Right forelimb (tissue), 1 donor: ENCODE measurements at regions not wholly inside any gene's neighbourhood (a gene's known extent, or its start where the extent isn't known, plus 50 kb on each side); places are given as distances from the start of the nearest gene placed in this dataset.
"Not testable (repeated sequence)": the region's sequence is repeated elsewhere in the genome, so short reads cannot be mapped to it uniquely, and the experiment has no call there.

ENCODE experiments used
- DNase-seq: peaks from one replicate; pipeline ENCODE4 v3.0.0-alpha.2; 2018

- no peak for DNase-seq
Observed at GRCh38 chr2:39583781-39584180, 81.9 kb upstream of the TMEM178A start.

GRCh38 chr2:39584283-39584965, 81.3 kb upstream of the TMEM178A start:
- DNase-seq: no peak

- DNase-seq: not testable (repeated sequence)
Observed at GRCh38 chr2:39585531-39585930, 80.2 kb upstream of the TMEM178A start.

- DNase-seq: no peak
Observed at GRCh38 chr2:39587168-39587567, 78.5 kb upstream of the TMEM178A start.

- no peak for DNase-seq
Observed at GRCh38 chr2:39587641-39588040, 78.1 kb upstream of the TMEM178A start.

GRCh38 chr2:39593439-39594393, 72.0 kb upstream of the TMEM178A start:
- peak; percentile 54 for DNase-seq

DNA sequence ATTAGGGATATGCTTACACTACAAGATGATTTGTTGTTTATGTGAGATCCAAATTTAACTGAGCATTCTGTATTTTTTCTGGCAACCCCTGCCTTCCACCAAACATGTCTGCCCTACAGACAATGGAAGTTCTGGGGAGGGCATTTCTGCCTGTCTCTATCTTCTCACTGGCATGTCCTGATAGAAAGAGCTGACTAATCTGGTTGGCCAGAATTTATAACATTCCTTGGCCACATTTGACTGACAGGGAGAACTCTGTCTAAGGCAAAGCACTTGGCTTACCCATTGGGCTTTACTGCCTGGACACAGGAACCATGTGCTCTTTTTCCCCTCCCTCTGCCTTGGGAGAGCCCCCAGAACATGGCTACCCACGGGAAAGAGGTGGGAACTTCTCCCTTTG, 70.6 kb upstream of the TMEM178A start:
- DNase-seq: no peak

DNA sequence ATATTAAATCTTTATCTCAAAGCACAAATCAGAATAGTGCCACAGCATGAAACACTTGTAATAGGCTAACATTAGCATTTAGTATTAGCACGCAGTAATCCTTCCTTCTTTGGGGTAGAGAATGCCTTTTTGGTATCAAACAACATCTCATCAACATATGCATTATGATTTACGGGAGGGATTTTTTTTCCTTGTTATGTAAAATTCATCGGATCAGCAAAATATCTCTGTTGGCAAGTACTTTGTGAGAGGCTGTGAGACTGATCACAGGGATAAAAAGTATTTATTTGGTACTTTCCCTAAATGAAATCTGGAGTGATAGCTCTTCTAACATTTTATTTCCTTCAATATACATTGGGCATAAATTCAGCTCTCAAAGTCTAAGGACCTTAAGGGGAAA, 68.4 kb upstream of the TMEM178A start:
- no peak for DNase-seq

DNA sequence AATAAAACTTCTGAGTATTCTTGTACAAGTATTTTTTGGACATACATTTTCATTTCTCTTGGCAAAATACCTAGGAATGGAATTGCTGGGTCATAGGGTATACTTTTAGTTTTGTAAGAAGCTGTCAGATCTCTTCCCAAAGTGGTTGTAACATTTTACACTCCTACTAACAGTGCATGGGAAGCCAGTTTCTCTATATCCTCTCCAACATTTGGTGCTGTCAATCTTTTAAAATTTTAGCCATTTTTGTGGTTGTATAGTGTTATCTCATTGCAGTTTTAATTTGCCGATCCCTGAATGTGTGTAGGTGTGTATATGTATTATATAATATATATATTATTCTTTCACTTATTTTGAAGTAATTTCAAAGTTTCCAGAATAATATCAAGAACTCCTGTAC, 63.1 kb upstream of the TMEM178A start:
- DNase-seq: no peak

DNA sequence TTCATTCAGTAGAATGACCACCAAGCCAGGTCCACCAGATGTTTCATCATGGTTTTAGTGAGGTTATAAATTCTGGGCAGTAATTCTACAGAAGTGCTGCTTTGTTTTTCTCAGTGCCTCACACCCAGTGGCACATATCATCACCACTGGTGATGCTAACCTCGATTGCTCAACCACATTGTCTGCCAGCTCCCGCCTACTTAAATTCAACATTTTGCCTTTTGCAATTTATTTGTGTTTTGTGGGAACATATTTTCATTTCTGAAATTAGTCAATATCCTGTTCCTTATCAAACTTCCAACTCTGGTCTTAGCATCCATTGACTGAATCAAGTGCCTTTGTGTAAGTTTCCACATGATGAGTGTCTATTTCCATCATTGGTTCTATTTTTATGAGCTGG, 62.3 kb upstream of the TMEM178A start:
- DNase-seq: no peak

- DNase-seq: no peak
Observed at GRCh38 chr2:39604866-39605265, 60.9 kb upstream of the TMEM178A start.

GRCh38 chr2:39606585-39606984, 59.1 kb upstream of the TMEM178A start:
- DNase-seq: no peak

DNA sequence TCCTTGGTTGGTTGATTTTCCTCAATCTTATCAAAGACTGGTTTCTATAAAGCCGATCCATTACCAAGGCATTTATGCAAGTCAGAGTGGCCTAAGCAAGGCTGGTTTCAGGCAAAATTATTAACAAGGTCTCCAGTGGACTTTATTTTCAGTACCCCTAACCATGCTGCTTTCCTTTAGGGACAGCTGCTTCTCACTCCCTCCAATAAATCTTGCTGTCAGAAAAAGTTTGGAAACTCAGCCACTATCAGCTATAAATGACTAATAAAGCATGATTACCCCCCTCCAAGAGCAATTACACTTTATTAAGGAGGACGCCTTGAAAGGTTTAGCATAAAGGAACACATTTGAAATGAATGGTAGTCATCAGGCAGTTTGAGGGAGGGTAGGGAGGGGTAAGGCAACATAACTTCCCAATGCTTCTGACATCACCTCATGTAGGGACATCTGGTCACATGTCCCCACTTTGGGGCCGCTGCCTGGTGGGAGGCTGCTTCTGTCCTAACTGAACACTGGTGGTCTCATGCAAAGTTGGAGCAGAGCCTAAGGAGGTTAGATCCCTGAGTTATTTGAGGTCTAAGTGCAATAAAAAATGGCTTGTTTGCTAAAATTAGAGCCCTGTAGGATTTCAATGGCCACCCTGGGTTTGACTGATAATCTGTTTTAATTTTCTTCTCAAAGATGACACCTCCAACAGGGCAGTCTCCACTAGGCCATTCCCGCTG, 58.0 kb upstream of the TMEM178A start:
- DNase-seq: no peak

DNA sequence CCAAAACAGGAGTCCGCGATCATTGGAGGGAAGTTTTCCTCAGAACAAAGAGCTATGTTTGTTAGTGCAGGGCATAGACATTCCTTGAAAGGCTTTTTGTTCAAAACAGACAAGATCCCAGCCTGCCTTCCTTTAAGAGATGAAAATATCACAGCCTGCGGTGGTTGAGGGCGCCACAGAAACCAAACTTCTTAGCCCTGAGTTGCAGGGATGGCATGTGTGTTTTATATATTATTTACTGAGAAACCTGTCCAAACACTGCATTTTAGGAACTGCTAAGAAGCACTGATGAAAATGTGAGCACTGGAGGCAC, 57.5 kb upstream of the TMEM178A start:
- no peak for DNase-seq

GRCh38 chr2:39608686-39609441, 56.9 kb upstream of the TMEM178A start:
- DNase-seq: no peak

DNA sequence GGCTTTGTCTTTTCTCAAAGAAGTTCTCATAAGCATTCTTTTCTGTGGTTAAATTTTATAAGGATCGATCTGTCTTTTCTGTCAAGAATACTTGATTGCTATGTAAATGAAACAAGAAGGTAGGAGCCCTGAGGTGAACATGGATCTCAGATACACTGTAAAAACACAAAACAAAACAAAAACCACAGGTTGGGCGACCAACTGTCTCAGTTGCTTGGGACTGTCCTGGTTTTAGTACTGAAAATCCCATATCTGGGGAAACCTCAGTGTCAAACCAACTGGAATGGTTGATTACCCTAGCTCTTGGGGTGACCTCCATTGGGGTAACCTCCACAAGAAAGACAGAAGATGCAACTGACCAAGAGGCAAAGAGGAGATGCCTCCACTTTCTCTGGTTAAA, 55.8 kb upstream of the TMEM178A start:
- DNase-seq: no peak

DNA sequence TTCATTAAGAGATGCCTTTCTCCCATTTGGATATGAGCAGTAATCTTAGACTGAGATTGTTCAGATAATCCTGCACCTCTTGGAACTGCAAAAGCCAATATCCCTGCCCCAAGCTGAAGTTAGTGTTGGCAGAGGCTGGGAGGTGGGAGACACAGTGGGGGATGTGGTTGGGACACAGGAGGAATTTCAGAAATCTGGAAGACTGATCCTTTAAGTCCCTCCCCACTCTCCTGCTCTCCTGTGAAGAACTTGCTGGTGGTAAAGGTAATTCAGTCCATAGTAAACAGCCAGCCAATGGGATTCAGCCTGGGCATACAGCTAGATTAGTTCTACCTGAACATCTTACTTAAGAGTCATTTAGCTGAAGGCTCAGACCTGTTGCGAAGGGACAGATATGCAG, 50.0 kb upstream of the TMEM178A start:
- no peak for DNase-seq
